Erythroblast (primary cell): ENCODE measurements at regions not wholly inside any gene's neighbourhood (a gene's known extent, or its start where the extent isn't known, plus 50 kb on each side); places are given as distances from the start of the nearest gene placed in this dataset.

Experiments
- GATA1 ChIP-seq: IDR thresholded peaks from 2 replicates; pipeline ENCODE4 v1.6.1; 2011; ENCODE audit warnings: low read depth, mild to moderate bottlenecking, control low read depth, low read length, moderate library complexity
- POLR2A ChIP-seq: IDR thresholded peaks from 2 replicates; pipeline ENCODE4 v1.6.1; 2011; ENCODE audit warnings: mild to moderate bottlenecking, low read length

DNA sequence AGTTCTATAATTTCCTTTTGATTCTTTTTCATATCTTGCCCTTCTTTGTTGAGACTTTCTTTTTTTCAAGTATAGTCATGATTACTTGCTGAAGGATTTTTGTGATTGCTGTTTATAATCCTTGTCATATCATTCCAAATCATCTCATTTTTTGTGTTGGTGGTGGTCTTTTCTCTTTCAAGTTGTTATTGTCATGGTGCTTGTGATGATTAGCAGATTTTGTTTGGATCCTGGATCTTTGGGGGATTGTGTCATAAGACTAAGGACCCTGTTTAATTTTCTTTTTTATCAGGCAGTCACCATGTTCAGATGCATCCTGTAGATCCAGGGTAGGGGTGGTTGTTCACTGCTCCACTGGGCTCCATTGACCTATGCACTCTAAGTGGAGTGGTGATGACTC lies 254.4 kb upstream of the FOXF1 start:
- TF ChIP-seq POLR2A (no peak), GATA1 (no peak)
